ENCODE measurements at regions not wholly inside any gene's neighbourhood (a gene's known extent, or its start where the extent isn't known, plus 50 kb on each side); places are given as distances from the start of the nearest gene placed in this dataset.

DNA sequence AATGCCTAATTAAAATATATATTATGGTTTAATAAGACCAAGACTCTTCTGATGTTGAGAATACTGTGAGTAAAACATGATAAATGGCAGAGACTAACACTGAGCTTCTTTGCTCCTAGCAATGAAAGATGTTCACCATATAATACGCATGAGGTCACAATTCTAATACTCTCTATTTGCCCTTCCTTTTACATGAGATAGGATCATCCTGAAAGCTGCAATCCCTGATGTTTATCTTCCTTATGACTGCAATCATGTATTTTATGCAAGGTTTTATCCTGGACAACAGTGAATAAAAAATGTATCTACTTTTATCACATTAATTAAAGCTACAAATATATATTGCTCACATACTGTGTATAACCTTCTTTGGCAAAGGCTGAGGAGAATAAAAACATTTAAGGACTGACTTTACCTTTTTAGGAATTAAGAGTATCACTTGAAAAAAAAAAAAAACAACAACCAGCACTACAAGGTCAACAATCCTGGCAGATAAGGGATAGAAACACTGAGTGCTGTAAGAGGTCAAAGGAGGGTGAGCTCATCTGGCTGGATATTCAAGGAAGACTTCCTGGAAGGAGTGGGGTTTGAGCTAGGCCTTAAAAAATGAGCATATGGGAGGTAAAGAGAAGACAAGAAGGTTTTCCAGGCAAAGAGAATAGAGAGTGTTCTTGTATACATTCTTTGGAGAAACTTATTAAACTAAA lies 99.9 kb downstream of the AREG start (continued):
- TF ChIP-seq POLR2AphosphoS2 (IDR thresholded peaks at IDR 0.05; ENCODE audit: low read depth, low read length) (no peak), ZNF674 (CRISPR knock-in tag; IDR thresholded peaks at IDR 0.05; ENCODE audit: low read depth) (no peak), THAP11 (CRISPR knock-in tag; IDR thresholded peaks at IDR 0.05) (no peak), RFX3 (CRISPR knock-in tag; IDR thresholded peaks at IDR 0.05) (no peak), HNRNPLL (IDR thresholded peaks at IDR 0.05; ENCODE audit: low read depth, low read length, poor library complexity, severe bottlenecking) (no peak), FOXA3 (CRISPR knock-in tag; IDR thresholded peaks at IDR 0.05) (0 out of 2 replicates have a peak, but pooled peaks have one; percentile 6), SRY (CRISPR knock-in tag; IDR thresholded peaks at IDR 0.05) (no peak), RBM22 (optimal IDR thresholded peaks at IDR 0.05; ENCODE audit: low read length) (no peak), RARA (CRISPR knock-in tag; IDR thresholded peaks at IDR 0.05) (peak; percentile 85), FOXC1 (CRISPR knock-in tag; IDR thresholded peaks at IDR 0.05; ENCODE audit: borderline replicate concordance) (no peak), BCL6 (CRISPR knock-in tag; IDR thresholded peaks at IDR 0.05) (peak; percentile 85), U2AF1 (optimal IDR thresholded peaks at IDR 0.05; ENCODE audit: low read depth, low read length) (no peak), SCMH1 (CRISPR knock-in tag; IDR thresholded peaks at IDR 0.05; ENCODE audit: borderline replicate concordance) (no peak), FOXP1 (IDR thresholded peaks at IDR 0.05) (no peak), FOXP1 (CRISPR knock-in tag; IDR thresholded peaks at IDR 0.05) (0 out of 2 replicates have a peak, but pooled peaks have one; percentile 10), ZNF619 (CRISPR knock-in tag; IDR thresholded peaks at IDR 0.05) (no peak)
- TF ChIP-seq, protein P1, sequence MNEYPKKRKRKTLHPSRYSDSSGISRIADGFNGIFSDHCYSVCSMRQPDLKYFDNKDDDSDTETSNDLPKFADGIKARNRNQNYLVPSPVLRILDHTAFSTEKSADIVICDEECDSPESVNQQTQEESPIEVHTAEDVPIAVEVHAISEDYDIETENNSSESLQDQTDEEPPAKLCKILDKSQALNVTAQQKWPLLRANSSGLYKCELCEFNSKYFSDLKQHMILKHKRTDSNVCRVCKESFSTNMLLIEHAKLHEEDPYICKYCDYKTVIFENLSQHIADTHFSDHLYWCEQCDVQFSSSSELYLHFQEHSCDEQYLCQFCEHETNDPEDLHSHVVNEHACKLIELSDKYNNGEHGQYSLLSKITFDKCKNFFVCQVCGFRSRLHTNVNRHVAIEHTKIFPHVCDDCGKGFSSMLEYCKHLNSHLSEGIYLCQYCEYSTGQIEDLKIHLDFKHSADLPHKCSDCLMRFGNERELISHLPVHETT (CRISPR knock-in tag; conservative IDR thresholded peaks at IDR 0.05) = no peak
- TF ChIP-seq, protein P2, sequence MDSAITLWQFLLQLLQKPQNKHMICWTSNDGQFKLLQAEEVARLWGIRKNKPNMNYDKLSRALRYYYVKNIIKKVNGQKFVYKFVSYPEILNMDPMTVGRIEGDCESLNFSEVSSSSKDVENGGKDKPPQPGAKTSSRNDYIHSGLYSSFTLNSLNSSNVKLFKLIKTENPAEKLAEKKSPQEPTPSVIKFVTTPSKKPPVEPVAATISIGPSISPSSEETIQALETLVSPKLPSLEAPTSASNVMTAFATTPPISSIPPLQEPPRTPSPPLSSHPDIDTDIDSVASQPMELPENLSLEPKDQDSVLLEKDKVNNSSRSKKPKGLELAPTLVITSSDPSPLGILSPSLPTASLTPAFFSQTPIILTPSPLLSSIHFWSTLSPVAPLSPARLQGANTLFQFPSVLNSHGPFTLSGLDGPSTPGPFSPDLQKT (CRISPR knock-in tag; IDR thresholded peaks at IDR 0.05; ENCODE audit: borderline replicate concordance) = no peak
